Gastrocnemius medialis (tissue), 4 donors: ENCODE measurements at regions not wholly inside any gene's neighbourhood (a gene's known extent, or its start where the extent isn't known, plus 50 kb on each side); places are given as distances from the start of the nearest gene placed in this dataset.

Source experiments
- POLR2A ChIP-seq, 2 donors: fragments of 450-650 bp; IDR thresholded peaks; one replicate each; pipeline ENCODE4 v1.6.1; 2017; ENCODE audit warnings: antibody characterized with exemption in 2 of 2, mild to moderate bottlenecking in 2 of 2, moderate library complexity in 2 of 2
- TF ChIP-seq, protein P1 (sequence below), 5 experiments: fragments of 450-650 bp in 3 of 5; fragments of 200-600 bp in 2 of 5; sonication (generic) in 2 of 5; IDR thresholded peaks in 4 of 5; conservative IDR thresholded peaks in 1 of 5; 1 replicate in 4 of 5; 2 replicates in 1 of 5; pipeline ENCODE4 v1.5.1; 2016 to 2019; ENCODE audit warnings: antibody characterized with exemption in 5 of 5, mild to moderate bottlenecking in 3 of 5, moderate library complexity in 3 of 5

DNA sequence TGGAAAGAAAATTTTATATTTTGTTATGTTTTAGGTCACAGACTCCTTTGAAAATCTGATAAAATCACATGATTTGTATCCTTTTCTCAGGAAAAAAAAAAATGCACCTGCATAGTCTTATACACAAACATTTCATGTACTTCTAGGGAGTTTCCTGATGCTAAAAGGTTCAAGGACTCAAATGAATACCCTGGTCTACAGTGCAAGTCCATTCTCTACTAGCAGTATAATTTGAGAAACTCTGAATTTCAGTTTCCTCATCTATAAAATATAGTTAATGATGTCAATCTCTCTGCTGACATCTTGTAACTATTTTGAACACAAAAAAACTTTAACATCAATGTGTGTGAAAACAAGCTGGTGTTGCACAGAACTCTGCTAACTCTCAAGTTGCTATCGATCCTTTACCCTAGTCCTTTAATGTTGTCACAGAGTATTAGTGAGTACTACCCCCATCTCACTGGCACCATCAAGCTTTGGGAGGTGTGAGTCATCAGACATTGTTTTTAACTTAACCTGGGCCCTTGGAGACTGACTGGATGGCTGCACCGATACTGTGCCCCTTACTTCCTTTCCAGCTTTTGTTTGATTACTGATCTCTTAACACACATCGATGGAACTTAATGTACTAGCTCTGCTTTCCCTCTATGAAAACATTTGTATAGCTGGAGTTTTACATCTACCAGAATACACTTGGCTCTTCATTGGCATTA is 251.9 kb upstream of the SOX5 start:
- TF ChIP-seq POLR2A (IDR thresholded peaks at IDR 0.05), result no peak
- TF ChIP-seq, protein P1, sequence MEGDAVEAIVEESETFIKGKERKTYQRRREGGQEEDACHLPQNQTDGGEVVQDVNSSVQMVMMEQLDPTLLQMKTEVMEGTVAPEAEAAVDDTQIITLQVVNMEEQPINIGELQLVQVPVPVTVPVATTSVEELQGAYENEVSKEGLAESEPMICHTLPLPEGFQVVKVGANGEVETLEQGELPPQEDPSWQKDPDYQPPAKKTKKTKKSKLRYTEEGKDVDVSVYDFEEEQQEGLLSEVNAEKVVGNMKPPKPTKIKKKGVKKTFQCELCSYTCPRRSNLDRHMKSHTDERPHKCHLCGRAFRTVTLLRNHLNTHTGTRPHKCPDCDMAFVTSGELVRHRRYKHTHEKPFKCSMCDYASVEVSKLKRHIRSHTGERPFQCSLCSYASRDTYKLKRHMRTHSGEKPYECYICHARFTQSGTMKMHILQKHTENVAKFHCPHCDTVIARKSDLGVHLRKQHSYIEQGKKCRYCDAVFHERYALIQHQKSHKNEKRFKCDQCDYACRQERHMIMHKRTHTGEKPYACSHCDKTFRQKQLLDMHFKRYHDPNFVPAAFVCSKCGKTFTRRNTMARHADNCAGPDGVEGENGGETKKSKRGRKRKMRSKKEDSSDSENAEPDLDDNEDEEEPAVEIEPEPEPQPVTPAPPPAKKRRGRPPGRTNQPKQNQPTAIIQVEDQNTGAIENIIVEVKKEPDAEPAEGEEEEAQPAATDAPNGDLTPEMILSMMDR (IDR thresholded peaks at IDR 0.05 in 4 of 5, conservative IDR thresholded peaks at IDR 0.05 in 1 of 5), result no peak
